Chondrocyte (in vitro differentiated cells): ENCODE measurements at regions not wholly inside any gene's neighbourhood (a gene's known extent, or its start where the extent isn't known, plus 50 kb on each side); places are given as distances from the start of the nearest gene placed in this dataset.

ENCODE experiments used
- DNase-seq: peaks from one replicate; pipeline ENCODE4 v3.0.0; 2021; ENCODE audit warnings: mixed read lengths, low spot score
- H3K27ac Mint-ChIP-seq: one replicate; pipeline ENCODE4 v1.8.0; 2021; ENCODE audit warnings: mild to moderate bottlenecking, moderate library complexity, mixed read lengths; ENCODE audit not compliant: unreplicated experiment
- H3K27me3 Mint-ChIP-seq: 2 replicates; pipeline ENCODE4 v1.8.0; 2021; ENCODE audit warnings: low read depth, mixed read lengths
- H3K36me3 Mint-ChIP-seq: 2 replicates; pipeline ENCODE4 v1.8.0; 2021; ENCODE audit warnings: low read depth, mixed read lengths
- H3K4me1 Mint-ChIP-seq: 2 replicates; pipeline ENCODE4 v1.8.0; 2021; ENCODE audit warnings: low read depth, mild to moderate bottlenecking, mixed read lengths
- H3K4me3 Mint-ChIP-seq: one replicate; pipeline ENCODE4 v1.8.0; 2021; ENCODE audit warnings: mild to moderate bottlenecking, moderate library complexity, mixed read lengths; ENCODE audit not compliant: unreplicated experiment
- H3K9me3 Mint-ChIP-seq: 2 replicates; pipeline ENCODE4 v1.8.0; 2021; ENCODE audit warnings: low read depth, mixed read lengths
- TF ChIP-seq, protein P1 (sequence below): fragments of 200-600 bp; sonication (generic); IDR thresholded peaks from 2 replicates; pipeline ENCODE4 v1.5.0; 2021; ENCODE audit warnings: antibody characterized with exemption, mild to moderate bottlenecking, moderate library complexity

DNA sequence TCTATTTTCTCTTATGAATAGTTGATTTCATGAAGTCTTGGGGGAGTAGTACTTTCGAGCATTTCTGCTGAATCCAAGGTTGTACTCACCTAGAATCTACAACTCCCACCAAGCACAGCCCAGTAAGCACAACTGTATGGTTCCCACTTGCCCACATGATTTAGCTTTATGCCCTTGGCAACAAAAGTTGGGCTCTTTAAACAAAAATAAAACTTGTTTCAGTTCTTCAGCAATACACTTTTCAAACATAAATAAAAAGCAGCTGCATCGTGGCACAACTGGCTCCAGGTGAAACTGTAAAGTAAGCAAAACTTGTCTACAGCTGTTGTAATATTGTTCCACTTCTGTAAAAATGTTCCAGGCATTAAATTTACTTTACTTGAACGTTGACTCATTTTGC lies 99.8 kb upstream of the FSIP2 start:
- no peaks in the 10 kb centered on the region for H3K9me3 Mint-ChIP-seq
- no peak overlapping the region for H3K27ac Mint-ChIP-seq
- no peak overlapping the region for H3K4me3 Mint-ChIP-seq
- no peaks in the 10 kb centered on the region for H3K4me1 Mint-ChIP-seq
- TF ChIP-seq, protein P1, sequence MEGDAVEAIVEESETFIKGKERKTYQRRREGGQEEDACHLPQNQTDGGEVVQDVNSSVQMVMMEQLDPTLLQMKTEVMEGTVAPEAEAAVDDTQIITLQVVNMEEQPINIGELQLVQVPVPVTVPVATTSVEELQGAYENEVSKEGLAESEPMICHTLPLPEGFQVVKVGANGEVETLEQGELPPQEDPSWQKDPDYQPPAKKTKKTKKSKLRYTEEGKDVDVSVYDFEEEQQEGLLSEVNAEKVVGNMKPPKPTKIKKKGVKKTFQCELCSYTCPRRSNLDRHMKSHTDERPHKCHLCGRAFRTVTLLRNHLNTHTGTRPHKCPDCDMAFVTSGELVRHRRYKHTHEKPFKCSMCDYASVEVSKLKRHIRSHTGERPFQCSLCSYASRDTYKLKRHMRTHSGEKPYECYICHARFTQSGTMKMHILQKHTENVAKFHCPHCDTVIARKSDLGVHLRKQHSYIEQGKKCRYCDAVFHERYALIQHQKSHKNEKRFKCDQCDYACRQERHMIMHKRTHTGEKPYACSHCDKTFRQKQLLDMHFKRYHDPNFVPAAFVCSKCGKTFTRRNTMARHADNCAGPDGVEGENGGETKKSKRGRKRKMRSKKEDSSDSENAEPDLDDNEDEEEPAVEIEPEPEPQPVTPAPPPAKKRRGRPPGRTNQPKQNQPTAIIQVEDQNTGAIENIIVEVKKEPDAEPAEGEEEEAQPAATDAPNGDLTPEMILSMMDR: no peak
- no peaks in the 10 kb centered on the region for H3K27me3 Mint-ChIP-seq
- no peaks in the 10 kb centered on the region for H3K36me3 Mint-ChIP-seq
- DNase-seq: no peak

DNA sequence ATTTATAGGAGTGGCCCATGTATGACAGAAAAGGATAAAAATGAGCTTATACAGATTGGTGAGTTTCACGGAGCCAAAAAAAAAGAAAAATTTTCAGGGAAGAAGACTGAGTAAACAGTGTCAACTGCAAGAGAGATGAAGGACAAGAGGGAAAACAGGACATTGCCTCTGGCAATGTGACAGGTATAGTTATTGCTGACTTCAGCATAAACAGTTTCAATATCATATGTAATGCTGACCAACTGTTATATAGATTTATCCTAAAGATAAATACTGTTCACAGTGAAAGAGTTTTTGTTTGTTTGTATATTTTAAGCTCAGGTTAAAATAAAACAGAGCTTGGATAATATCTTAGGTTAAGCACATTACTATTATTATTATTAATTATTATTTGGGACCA lies 98.0 kb upstream of the FSIP2 start:
- Mint-ChIP-seq H3K27ac (no peak overlapping the region), H3K36me3 (no peaks in the 10 kb centered on the region), H3K9me3 (no peaks in the 10 kb centered on the region), H3K4me3 (no peak overlapping the region), H3K4me1 (no peaks in the 10 kb centered on the region), H3K27me3 (no peaks in the 10 kb centered on the region)
- no peak for DNase-seq
- TF ChIP-seq, protein P1: no peak

DNA sequence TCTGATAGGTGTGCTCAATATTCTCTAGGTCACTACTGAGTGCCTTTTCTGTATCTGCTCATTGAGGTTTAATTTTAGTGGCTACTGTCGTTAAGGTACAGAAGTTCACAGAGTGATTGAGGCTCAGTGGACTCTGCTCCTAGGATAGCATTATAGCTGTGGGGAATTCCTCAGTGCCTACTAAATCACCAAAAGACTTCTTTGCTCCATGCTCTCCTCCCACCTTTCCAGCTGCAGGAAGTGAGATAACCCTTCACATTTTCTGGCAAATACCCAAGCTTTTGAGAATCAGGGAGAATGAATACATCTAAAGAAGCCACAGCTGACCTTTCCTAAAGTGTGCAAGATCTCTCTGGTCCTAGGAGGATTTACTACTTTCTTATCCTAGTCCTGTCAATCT lies 95.2 kb upstream of the FSIP2 start:
- Mint-ChIP-seq H3K4me3 (no peak overlapping the region), H3K27me3 (no peaks in the 10 kb centered on the region), H3K9me3 (no peaks in the 10 kb centered on the region), H3K36me3 (no peaks in the 10 kb centered on the region), H3K4me1 (no peaks in the 10 kb centered on the region), H3K27ac (no peak overlapping the region)
- TF ChIP-seq, protein P1: no peak
- DNase-seq: no peak

DNA sequence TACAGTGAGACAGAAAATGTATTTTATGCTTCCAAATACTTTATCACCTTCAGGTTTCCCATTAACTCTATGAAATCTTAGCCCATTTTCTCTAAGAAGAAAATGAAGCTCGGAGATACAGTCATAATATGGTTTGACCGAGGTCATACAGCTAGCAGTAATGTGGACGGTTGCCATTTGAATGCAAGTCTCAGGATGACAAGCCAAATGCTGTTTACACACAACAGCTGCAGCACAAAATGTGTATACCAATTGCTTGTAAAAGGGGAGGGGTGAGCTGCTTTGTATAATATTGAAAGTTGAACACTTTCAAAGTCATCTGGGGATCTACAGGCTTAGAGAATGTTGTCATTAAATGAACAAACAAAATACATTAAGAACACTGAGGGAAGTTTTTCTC lies 93.8 kb upstream of the FSIP2 start:
- Mint-ChIP-seq H3K36me3 (no peaks in the 10 kb centered on the region), H3K9me3 (no peaks in the 10 kb centered on the region), H3K27me3 (no peaks in the 10 kb centered on the region), H3K4me3 (no peak overlapping the region), H3K4me1 (no peaks in the 10 kb centered on the region), H3K27ac (no peak overlapping the region)
- DNase-seq: no peak
- TF ChIP-seq, protein P1: no peak

DNA sequence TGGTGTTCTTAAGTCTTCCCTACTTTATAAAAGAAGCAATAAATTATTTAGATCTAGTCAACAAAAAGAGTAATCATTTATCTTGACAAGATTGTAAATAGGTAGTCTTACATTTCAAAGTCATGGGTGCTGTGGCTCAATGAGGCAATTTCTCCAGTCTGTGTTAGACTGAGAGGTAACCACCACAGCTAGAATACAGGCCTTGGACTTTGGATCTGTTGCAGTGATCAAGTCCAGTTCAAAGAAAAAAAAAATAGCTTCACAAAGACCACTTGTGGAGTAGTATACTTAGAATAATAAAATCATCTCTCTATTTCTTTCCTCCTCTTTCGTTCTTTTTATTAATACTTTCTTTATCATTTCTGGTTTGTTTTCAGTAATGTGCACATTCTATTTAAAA lies 93.1 kb upstream of the FSIP2 start:
- TF ChIP-seq, protein P1: no peak
- H3K4me1 Mint-ChIP-seq: no peaks in the 10 kb centered on the region
- no peaks in the 10 kb centered on the region for H3K27me3 Mint-ChIP-seq

More for the DNA sequence above, 93.1 kb upstream of the FSIP2 start:
- Mint-ChIP-seq H3K27ac (no peak overlapping the region), H3K9me3 (no peaks in the 10 kb centered on the region), H3K36me3 (no peaks in the 10 kb centered on the region), H3K4me3 (no peak overlapping the region)
- no peak for DNase-seq
